SIG-M5 treated with dmso at 0.1 percent for 504 hours (cell line): ENCODE measurements at regions not wholly inside any gene's neighbourhood (a gene's known extent, or its start where the extent isn't known, plus 50 kb on each side); places are given as distances from the start of the nearest gene placed in this dataset.
"Not testable (repeated sequence)": the region's sequence is repeated elsewhere in the genome, so short reads cannot be mapped to it uniquely, and the experiment has no call there.

Experiments
- DNase-seq: peaks from one replicate; lab custom pipeline; 2025; ENCODE audit not compliant: unreplicated experiment; lab: John Stamatoyannopoulos, UW

GRCh38 chr9:78172610-78173009, 63.3 kb upstream of the CEP78 start:
- not testable (repeated sequence) for DNase-seq

GRCh38 chr9:78171651-78172050, 64.2 kb upstream of the CEP78 start:
- DNase-seq = no peak

- no peak for DNase-seq
These were observed 66.8 kb upstream of the CEP78 start for GRCh38 chr9:78169125-78169524.

- peak; percentile 44 for DNase-seq
These were observed 68.5 kb upstream of the CEP78 start for GRCh38 chr9:78167356-78167755.

- DNase-seq = no peak
These were observed 72.0 kb upstream of the CEP78 start for GRCh38 chr9:78163834-78164233.

- peak; percentile 39 for DNase-seq
These were observed 77.6 kb upstream of the CEP78 start for GRCh38 chr9:78158286-78158685.

GRCh38 chr9:78150983-78151356, 84.9 kb upstream of the CEP78 start:
- no peak for DNase-seq

- no peak for DNase-seq
These were observed 85.4 kb upstream of the CEP78 start for GRCh38 chr9:78150312-78150982.

GRCh38 chr9:78149702-78150291, 86.1 kb upstream of the CEP78 start:
- no peak for DNase-seq

- DNase-seq = no peak
These were observed 89.6 kb upstream of the CEP78 start for GRCh38 chr9:78146241-78146640.

GRCh38 chr9:78144663-78145377, 91.1 kb upstream of the CEP78 start:
- DNase-seq = peak; percentile 43

- no peak for DNase-seq
These were observed 91.9 kb upstream of the CEP78 start for GRCh38 chr9:78144008-78144381.

- no peak for DNase-seq
These were observed 92.4 kb upstream of the CEP78 start for GRCh38 chr9:78143281-78144007.

- not testable (repeated sequence) for DNase-seq
These were observed 93.6 kb upstream of the CEP78 start for GRCh38 chr9:78142264-78142663.

- no peak for DNase-seq
These were observed 102.1 kb upstream of the CEP78 start for GRCh38 chr9:78133751-78134150.

GRCh38 chr9:78132701-78133058, 101.1 kb upstream of the GNAQ start:
- DNase-seq = no peak

GRCh38 chr9:78131969-78132700, 100.5 kb upstream of the GNAQ start:
- DNase-seq = no peak

GRCh38 chr9:78130853-78131252, 99.2 kb upstream of the GNAQ start:
- DNase-seq = no peak

GRCh38 chr9:78130004-78130403, 98.4 kb upstream of the GNAQ start:
- no peak for DNase-seq

- no peak for DNase-seq
These were observed 95.9 kb upstream of the GNAQ start for GRCh38 chr9:78127279-78128225.
